Activated T-helper 2 cell treated with anti-CD3 and anti-CD28 coated beads, Interferon-gamma antibody, Interleukin-2, Interleukin-4, amounts not matched to agents 10 μg/mL and 5 μg/mL and 100 μg/mL, durations not matched to agents 14 hours and 24 hours and 36 hours (primary cell): ENCODE measurements at regions not wholly inside any gene's neighbourhood (a gene's known extent, or its start where the extent isn't known, plus 50 kb on each side); places are given as distances from the start of the nearest gene placed in this dataset.

Experiments used
- DNase-seq: peaks from one replicate; pipeline ENCODE4 v3.0.0; 2021; ENCODE audit warnings: low spot score
- H3K27ac Mint-ChIP-seq: one replicate; pipeline ENCODE4 v1.8.0; 2021; ENCODE audit warnings: mixed read lengths
- H3K27me3 Mint-ChIP-seq: one replicate; pipeline ENCODE4 v1.8.0; 2021; ENCODE audit warnings: low read depth, mixed read lengths
- H3K36me3 Mint-ChIP-seq: one replicate; pipeline ENCODE4 v1.8.0; 2021; ENCODE audit warnings: low read depth, mixed read lengths
- H3K4me1 Mint-ChIP-seq: one replicate; pipeline ENCODE4 v1.8.0; 2021; ENCODE audit warnings: low read depth, mixed read lengths
- H3K4me3 Mint-ChIP-seq: one replicate; pipeline ENCODE4 v1.8.0; 2021; ENCODE audit warnings: low read depth, mild to moderate bottlenecking, moderate library complexity, mixed read lengths
- H3K9me3 Mint-ChIP-seq: one replicate; pipeline ENCODE4 v1.8.0; 2021; ENCODE audit warnings: mixed read lengths
- intact Hi-C: fragments of 100-400 bp; cut with micrococcal nuclease; formaldehyde crosslinking; loops from one replicate; pipeline ENCODE4 v1.15.1; 2023

DNA sequence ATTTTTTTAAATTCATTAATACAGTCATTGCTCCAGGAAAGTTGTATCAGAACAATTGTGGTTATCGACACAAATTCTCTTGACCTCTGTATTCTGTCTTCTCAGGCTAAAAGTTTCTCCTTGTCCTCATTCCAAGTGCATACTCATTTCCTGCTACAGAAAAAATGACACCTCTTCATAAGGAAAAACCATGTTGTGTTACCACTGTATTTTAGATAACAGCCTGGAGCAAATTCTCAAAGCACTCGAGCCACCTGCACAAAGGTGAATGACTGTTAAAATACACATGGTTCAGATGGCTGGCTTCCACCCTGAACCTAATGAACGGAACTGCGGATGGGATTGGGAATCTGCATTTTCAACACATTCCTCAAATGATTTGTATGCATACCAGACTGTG is 586.5 kb downstream of the EPHA4 start:
- Mint-ChIP-seq H3K4me3 (no peak overlapping the region), H3K9me3 (no peaks in the 10 kb centered on the region), H3K27ac (no peak overlapping the region), H3K36me3 (no peaks in the 10 kb centered on the region), H3K4me1 (no peaks in the 10 kb centered on the region), H3K27me3 (no peaks in the 10 kb centered on the region)
- no peak for DNase-seq
- intact Hi-C loops, result no loop called here

DNA sequence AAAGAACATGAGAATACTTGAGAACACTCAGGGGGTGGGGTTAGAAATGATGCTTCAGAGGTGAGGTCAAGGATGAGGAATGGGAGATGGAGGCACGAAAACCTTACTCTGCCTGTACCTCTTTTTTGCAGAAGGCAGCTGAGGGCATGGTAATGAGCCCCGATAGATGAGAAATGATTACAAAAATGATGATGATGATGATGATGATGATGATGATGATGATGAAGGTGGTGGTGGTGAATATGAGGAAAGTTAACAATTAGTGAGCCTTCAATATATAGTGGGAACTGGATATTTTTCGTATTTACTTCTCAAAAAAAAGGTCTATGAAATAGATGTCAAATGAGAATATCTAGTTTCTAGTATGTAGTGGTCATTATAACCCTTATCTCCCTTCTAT is 584.3 kb downstream of the EPHA4 start:
- intact Hi-C loops, result no loop called here
- H3K9me3 Mint-ChIP-seq, result no peaks in the 10 kb centered on the region
- no peak overlapping the region for H3K4me3 Mint-ChIP-seq
- H3K27me3 Mint-ChIP-seq, result no peaks in the 10 kb centered on the region
- H3K27ac Mint-ChIP-seq, result no peak overlapping the region
- H3K4me1 Mint-ChIP-seq, result no peaks in the 10 kb centered on the region
- no peak for DNase-seq
- no peaks in the 10 kb centered on the region for H3K36me3 Mint-ChIP-seq

DNA sequence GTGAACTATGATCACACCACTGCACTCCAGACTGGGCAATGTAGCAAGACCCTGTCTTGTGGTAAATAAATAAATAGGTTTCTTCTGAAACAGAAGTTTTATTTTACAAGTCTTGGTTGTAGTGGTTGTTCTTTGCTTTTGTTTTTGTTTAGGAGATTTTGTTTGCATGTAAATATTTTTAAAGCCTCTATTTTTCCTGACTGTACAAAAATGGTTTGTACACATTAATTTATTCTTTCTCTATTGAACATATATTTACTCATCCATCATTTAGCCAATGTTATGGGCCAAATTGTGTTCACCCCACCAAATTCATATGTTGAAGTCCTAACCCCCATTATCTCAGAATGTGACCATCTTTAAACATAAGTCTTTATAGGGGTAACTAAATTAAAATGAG is 580.1 kb downstream of the EPHA4 start:
- H3K27me3 Mint-ChIP-seq, result peaks cover 1% of the 10 kb centered on the region
- H3K4me3 Mint-ChIP-seq, result no peak overlapping the region
- H3K36me3 Mint-ChIP-seq, result no peaks in the 10 kb centered on the region
- intact Hi-C loops, result no loop called here
- no peak for DNase-seq
- H3K9me3 Mint-ChIP-seq, result no peaks in the 10 kb centered on the region
- no peaks in the 10 kb centered on the region for H3K4me1 Mint-ChIP-seq
- no peak overlapping the region for H3K27ac Mint-ChIP-seq

DNA sequence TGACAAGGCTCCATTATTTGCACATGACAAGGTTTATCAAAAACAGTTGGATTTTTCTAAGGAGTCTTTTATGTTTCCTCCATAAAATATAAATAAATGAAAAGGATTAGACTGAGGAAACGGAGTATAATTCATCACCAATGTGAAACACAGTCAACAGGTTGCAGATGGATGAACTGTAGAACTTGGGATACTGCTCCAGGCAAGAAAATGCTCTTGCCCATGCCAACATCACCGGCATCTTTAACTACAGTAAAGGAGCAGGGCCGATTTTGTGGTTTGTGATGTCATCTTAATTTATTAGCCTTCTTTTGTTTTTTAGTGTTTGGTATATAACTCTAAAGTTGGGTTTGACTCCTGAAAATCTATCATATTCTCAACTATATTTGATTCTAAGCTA is 577.3 kb downstream of the EPHA4 start:
- Mint-ChIP-seq H3K9me3 (no peaks in the 10 kb centered on the region), H3K4me1 (no peaks in the 10 kb centered on the region), H3K4me3 (no peak overlapping the region), H3K27me3 (peaks cover 1% of the 10 kb centered on the region), H3K27ac (no peak overlapping the region), H3K36me3 (no peaks in the 10 kb centered on the region)
- intact Hi-C loops, result no loop called here
- DNase-seq, result no peak

DNA sequence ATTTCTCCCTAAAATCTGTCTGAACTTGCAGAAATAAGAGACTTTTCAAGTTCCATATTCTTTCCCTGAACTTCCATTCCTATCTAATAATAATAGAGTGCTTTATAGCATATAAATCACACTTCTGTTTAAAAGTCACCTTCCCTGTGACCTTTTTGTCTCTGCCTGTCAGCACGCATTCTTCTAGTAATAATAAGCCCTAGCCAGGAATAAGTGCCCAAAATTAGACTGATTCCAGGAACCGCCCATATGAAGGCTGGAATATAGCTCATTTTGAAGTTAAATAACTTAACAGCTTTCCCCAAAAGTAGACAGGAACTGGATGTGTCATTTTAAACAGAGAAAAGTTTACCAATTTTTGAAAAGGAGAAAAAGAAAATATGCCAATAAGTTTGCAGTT is 576.5 kb downstream of the EPHA4 start:
- no peak for DNase-seq
- Mint-ChIP-seq H3K4me1 (no peaks in the 10 kb centered on the region), H3K36me3 (no peaks in the 10 kb centered on the region), H3K4me3 (no peak overlapping the region), H3K27ac (no peak overlapping the region), H3K9me3 (no peaks in the 10 kb centered on the region), H3K27me3 (peaks cover 1% of the 10 kb centered on the region)
- intact Hi-C loops, result no loop called here

DNA sequence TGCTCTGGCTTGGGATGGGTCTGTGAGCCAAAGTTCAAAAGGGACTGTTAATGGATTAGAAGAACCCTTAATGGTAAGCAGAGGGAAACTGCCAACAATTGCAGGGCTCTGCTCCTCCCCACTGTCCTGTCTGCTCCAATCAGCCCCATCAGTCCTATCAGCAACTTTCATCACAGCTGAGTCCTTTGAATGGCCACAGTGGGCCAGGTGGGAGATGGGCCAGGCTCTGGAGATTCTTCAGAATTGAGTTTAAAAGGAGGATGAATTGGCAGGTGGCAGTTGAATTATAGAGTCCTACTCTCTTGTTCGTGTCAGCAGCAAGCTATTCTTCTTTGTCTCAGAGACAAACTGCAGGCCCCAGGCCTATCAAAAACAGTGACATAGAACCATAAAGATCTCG is 573.9 kb downstream of the EPHA4 start:
- Mint-ChIP-seq H3K4me3 (no peak overlapping the region), H3K27me3 (peaks cover 1% of the 10 kb centered on the region), H3K4me1 (no peaks in the 10 kb centered on the region), H3K36me3 (no peaks in the 10 kb centered on the region), H3K9me3 (no peaks in the 10 kb centered on the region), H3K27ac (no peak overlapping the region)
- DNase-seq, result no peak
- intact Hi-C loops, result no loop called here

DNA sequence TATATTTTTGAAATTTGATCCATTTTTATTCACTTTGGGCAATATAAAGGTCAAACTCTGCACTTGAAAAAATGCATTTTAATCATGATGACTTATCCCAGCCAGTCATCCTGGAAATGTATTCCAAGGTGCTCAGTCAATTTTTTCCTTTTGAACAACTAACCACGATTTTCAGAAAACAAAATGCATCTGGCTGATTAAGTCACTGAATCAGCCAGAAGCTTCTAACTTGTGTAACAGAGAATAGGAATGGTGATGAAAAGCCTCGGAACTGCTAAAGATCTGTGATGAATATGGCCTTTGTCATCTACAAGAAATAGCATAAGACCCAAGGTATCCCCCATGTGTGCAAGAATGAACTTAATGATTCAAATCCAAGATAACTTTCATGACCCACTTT is 572.7 kb downstream of the EPHA4 start:
- intact Hi-C loops, result no loop called here
- DNase-seq, result no peak
- H3K4me3 Mint-ChIP-seq, result no peak overlapping the region
- no peaks in the 10 kb centered on the region for H3K4me1 Mint-ChIP-seq
- H3K9me3 Mint-ChIP-seq, result no peaks in the 10 kb centered on the region
- no peak overlapping the region for H3K27ac Mint-ChIP-seq
- peaks cover 1% of the 10 kb centered on the region for H3K27me3 Mint-ChIP-seq
- H3K36me3 Mint-ChIP-seq, result no peaks in the 10 kb centered on the region

DNA sequence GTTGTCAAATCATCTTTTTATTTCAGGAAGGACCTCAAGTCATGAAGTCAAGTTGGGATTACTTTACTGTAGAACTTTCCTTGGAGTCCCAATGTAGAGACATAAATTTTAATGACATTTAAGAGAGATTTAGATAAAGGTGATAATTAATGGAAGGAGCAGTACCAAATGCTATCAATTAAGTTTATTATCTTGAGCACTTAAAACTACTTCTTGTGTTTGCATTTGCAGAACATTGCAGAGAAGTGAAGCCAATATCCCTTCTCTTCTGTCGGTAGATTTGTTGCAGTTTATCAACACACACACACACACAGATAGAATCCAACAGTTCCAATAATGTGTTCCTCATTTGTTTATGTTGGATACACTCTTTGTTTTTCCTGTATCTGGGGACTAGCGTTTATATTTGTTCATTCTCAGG is 570.7 kb downstream of the EPHA4 start:
- Mint-ChIP-seq H3K9me3 (no peaks in the 10 kb centered on the region), H3K4me3 (no peak overlapping the region), H3K36me3 (no peaks in the 10 kb centered on the region), H3K27ac (no peak overlapping the region), H3K27me3 (no peaks in the 10 kb centered on the region), H3K4me1 (no peaks in the 10 kb centered on the region)
- no peak for DNase-seq
- intact Hi-C loops, result no loop called here

DNA sequence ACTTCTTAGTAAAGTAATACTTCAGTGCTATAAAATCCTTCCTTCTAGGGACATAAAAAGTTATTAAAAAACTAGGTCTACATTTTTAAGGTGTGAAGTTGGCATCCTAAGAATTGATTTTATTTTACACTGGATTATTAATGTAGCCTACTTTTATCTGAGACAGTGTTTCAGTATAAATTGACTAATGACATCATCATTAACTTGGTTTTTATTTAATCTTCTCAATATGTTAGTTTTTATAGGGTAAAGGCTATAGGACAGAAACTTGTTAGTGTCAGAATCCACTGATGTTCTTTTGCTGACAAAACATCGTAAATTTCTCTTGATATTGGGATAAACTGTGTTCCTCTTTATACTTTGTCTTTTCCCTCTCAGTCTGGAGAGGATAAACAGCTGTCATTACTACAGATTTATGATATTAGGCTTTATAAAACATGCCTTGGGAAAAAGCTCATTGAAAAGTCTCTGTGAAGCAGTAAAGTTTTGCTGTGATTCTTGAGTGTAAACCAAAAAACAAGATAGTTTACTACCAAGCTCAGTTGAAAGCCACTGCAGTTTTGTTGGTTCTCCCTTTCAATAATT is 569.9 kb downstream of the EPHA4 start:
- no peaks in the 10 kb centered on the region for H3K27me3 Mint-ChIP-seq
- H3K4me1 Mint-ChIP-seq, result no peaks in the 10 kb centered on the region
- no peaks in the 10 kb centered on the region for H3K9me3 Mint-ChIP-seq
- DNase-seq, result no peak
- no peak overlapping the region for H3K27ac Mint-ChIP-seq
- intact Hi-C loops, result no loop called here
- no peaks in the 10 kb centered on the region for H3K36me3 Mint-ChIP-seq
- no peak overlapping the region for H3K4me3 Mint-ChIP-seq

DNA sequence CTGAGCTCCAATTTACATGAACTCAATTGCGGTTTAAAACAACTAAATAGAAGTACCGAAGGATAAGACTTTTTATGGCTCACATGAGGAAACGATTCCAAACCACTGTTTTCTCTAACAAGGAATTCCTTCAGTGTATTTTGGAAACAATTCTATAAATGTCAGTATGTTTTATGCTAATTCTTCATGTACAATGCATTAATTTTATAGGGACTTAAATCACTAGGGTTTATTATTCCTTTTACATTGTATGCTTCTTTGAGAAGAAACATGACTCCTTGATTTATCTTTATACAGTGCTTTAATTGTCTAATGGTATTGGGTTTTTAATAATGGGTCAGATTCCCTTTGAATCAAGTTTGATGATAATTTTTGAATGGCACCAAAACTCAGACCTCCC is 566.8 kb downstream of the EPHA4 start:
- H3K27me3 Mint-ChIP-seq, result no peaks in the 10 kb centered on the region
- no peak overlapping the region for H3K4me3 Mint-ChIP-seq
- intact Hi-C loops, result no loop called here
- no peaks in the 10 kb centered on the region for H3K4me1 Mint-ChIP-seq
- H3K36me3 Mint-ChIP-seq, result no peaks in the 10 kb centered on the region
- no peak for DNase-seq
- no peak overlapping the region for H3K27ac Mint-ChIP-seq
- no peaks in the 10 kb centered on the region for H3K9me3 Mint-ChIP-seq

DNA sequence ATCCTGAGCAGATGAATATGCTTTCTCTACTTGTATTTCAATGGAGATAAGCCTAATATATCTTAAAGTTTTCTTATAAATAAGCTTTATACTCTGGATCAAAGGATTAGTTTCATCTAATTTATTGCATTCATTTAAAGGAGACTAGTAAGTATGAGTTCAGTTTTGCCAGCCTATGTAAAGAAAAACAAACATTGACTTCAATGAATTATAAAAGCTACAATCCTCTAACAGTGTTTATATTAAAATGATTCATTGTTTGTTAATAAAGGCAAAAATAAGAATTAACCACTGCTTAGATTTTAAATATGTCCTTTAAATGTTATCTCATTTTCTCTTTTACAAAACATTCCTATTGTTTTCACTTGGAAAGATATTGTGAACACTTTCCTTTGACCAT is 566.0 kb downstream of the EPHA4 start:
- no peaks in the 10 kb centered on the region for H3K4me1 Mint-ChIP-seq
- H3K27me3 Mint-ChIP-seq, result no peaks in the 10 kb centered on the region
- no peaks in the 10 kb centered on the region for H3K36me3 Mint-ChIP-seq
- H3K9me3 Mint-ChIP-seq, result no peaks in the 10 kb centered on the region
- no peak for DNase-seq
- H3K27ac Mint-ChIP-seq, result no peak overlapping the region
- intact Hi-C loops, result no loop called here
- no peak overlapping the region for H3K4me3 Mint-ChIP-seq

DNA sequence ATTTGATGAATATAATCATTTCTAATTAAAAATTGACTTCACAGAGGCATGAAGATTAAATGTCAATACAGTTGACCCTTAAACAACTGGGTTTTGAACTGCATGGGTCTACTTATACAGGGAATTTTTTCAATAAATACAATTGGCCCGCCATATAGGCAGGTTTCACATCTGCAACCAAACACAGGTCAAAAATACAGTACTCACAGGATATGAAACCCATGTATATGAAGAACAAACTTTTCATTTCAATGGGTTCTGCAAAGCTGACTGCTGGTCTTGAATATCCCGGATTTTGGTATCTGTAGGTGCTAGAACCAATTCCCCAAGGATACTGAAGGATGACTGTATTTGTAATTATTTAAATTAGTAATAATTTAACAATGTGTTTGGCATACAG is 555.6 kb downstream of the EPHA4 start:
- Mint-ChIP-seq H3K36me3 (no peaks in the 10 kb centered on the region), H3K27ac (no peak overlapping the region), H3K9me3 (no peaks in the 10 kb centered on the region), H3K27me3 (peaks cover 1% of the 10 kb centered on the region), H3K4me3 (no peak overlapping the region), H3K4me1 (peaks cover 2% of the 10 kb centered on the region)
- DNase-seq, result no peak
- intact Hi-C loops, result no loop called here

DNA sequence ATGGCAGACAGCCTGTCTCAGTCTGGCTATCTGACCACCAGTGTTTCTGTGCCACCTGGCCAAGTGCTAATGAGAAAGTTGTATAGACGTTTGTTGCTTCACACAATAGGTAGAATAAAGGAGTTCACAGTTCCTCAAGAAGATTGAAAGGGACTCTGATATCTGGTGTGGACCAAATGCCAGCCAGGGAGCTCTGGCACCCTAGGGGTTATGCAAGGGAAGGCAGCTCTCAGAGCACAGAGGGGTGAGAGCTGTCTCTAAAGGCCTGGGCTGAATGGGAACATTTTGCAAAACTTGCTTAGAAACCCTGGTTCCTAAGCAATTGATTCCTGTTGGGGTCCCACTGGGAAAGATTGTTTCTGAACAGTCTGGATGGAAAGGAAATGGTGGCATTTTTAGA is 553.8 kb downstream of the EPHA4 start:
- peaks cover 1% of the 10 kb centered on the region for H3K27me3 Mint-ChIP-seq
- no peak overlapping the region for H3K27ac Mint-ChIP-seq
- no peak for DNase-seq
- no peak overlapping the region for H3K4me3 Mint-ChIP-seq
- H3K4me1 Mint-ChIP-seq, result peaks cover 2% of the 10 kb centered on the region
- no peaks in the 10 kb centered on the region for H3K36me3 Mint-ChIP-seq
- intact Hi-C loops, result no loop called here
- no peaks in the 10 kb centered on the region for H3K9me3 Mint-ChIP-seq

DNA sequence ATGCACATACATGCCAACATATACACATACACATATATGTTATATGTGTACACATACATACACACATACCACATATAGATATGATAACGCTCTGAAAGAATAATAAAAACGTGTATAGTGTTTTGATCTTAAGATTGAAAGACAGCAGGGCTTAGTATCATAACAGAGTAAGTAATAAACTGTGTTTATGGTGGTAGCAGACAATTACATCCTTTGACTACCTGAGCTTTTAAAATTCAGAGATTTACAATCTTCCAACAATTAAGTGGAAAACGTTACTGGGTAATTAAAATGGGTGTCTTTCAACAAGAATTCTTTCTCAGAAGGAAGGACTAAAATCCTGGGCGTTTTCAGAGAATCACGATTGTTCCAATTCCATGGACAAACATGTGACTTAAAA is 552.4 kb downstream of the EPHA4 start:
- no peaks in the 10 kb centered on the region for H3K27me3 Mint-ChIP-seq
- H3K9me3 Mint-ChIP-seq, result no peaks in the 10 kb centered on the region
- H3K27ac Mint-ChIP-seq, result no peak overlapping the region
- H3K36me3 Mint-ChIP-seq, result no peaks in the 10 kb centered on the region
- no peaks in the 10 kb centered on the region for H3K4me1 Mint-ChIP-seq
- intact Hi-C loops, result no loop called here
- no peak for DNase-seq
- no peak overlapping the region for H3K4me3 Mint-ChIP-seq
